ENCODE measurements at regions not wholly inside any gene's neighbourhood (a gene's known extent, or its start where the extent isn't known, plus 50 kb on each side); places are given as distances from the start of the nearest gene placed in this dataset.

GRCh38 chr12:28807535-28807934 lies 341.5 kb upstream of the FAR2 start:
- TF ChIP-seq POLR2A (IDR thresholded peaks at IDR 0.05; ENCODE audit: low read length): no peak
- no peak for TF ChIP-seq GATA1 (IDR thresholded peaks at IDR 0.05; ENCODE audit: low read depth, low read length)

Data from erythroblast (primary cell).